Vagina (tissue), 2 donors: ENCODE measurements at regions not wholly inside any gene's neighbourhood (a gene's known extent, or its start where the extent isn't known, plus 50 kb on each side); places are given as distances from the start of the nearest gene placed in this dataset.

Source experiments
- POLR2AphosphoS5 ChIP-seq, 2 donors: sonication (generic); formaldehyde crosslinking; IDR thresholded peaks; one replicate each; pipeline ENCODE4 v1.9.0; 2017; ENCODE audit warnings: antibody characterized with exemption in 2 of 2, mild to moderate bottlenecking in 2 of 2, low read depth in 1 of 2; ENCODE audit not compliant: insufficient read depth in 1 of 2
- TF ChIP-seq, protein P1 (sequence below), 3 experiments: fragments of 450-650 bp in 2 of 3; fragments of 200-600 bp in 1 of 3; sonication (generic) in 1 of 3; IDR thresholded peaks; one replicate each; pipeline ENCODE4 v1.5.1; 2017 to 2019; ENCODE audit warnings: antibody characterized with exemption in 3 of 3, mild to moderate bottlenecking in 2 of 3, moderate library complexity in 2 of 3

DNA sequence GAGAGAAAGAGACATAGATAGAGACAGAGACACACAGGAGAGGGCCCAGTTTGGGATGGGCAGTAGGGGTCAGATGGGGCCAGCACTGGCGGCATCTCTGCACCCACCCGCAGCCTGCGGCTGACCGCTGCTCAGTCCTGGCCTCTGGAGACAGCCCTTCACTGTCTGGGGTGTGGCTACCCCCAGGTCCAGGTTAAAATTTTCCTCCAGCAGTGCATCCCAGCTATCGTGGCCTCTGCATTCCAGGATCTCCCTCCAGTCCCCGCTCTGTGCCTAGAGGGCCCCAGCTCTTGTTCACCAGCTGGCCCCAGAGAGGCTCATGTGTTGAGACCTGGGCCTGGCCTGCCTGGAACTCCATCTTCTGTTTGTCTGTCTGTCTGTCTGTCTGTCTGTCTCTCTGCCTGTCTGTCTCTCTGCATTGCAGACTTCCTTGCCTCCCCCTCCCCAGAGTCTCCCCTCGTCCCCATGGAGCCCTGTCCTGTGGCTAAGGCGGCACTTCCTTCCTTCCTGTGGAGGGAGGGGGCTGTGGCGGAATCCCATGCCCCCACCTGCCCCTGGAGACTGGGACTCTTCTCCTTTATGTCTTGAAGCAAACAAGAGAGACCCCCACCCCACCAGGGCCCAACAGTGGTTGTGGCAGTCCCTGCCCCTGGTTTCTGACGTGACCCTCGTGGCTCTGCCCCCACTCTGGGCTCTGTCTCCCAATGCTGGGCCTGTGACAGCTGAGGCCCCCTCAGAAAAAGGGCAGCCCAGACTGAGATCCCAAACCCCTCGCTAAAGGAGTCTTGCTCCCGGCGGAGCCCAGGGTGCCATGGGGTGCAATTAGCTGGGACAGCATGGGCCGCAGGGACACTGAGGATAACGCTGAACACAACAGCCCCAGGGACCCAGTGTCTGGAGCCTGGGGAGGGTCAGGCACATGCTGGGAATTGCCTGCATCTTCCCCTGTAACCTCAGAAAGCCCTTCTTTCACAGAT lies 241.8 kb downstream of the NPHP4 start:
- TF ChIP-seq, protein P1, sequence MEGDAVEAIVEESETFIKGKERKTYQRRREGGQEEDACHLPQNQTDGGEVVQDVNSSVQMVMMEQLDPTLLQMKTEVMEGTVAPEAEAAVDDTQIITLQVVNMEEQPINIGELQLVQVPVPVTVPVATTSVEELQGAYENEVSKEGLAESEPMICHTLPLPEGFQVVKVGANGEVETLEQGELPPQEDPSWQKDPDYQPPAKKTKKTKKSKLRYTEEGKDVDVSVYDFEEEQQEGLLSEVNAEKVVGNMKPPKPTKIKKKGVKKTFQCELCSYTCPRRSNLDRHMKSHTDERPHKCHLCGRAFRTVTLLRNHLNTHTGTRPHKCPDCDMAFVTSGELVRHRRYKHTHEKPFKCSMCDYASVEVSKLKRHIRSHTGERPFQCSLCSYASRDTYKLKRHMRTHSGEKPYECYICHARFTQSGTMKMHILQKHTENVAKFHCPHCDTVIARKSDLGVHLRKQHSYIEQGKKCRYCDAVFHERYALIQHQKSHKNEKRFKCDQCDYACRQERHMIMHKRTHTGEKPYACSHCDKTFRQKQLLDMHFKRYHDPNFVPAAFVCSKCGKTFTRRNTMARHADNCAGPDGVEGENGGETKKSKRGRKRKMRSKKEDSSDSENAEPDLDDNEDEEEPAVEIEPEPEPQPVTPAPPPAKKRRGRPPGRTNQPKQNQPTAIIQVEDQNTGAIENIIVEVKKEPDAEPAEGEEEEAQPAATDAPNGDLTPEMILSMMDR (IDR thresholded peaks at IDR 0.05): no peak
- no peak for TF ChIP-seq POLR2AphosphoS5 (IDR thresholded peaks at IDR 0.05; ENCODE audit: insufficient read depth in 1 of 2, low read depth in 1 of 2)
